ENCODE measurements at regions not wholly inside any gene's neighbourhood (a gene's known extent, or its start where the extent isn't known, plus 50 kb on each side); places are given as distances from the start of the nearest gene placed in this dataset.

- H3K4me3 Mint-ChIP-seq = no peak overlapping the region
- no peaks in the 10 kb centered on the region for H3K9me3 Mint-ChIP-seq
- no peaks in the 10 kb centered on the region for H3K36me3 Mint-ChIP-seq (ENCODE audit: insufficient read depth)
- H3K27me3 Mint-ChIP-seq (ENCODE audit: low read depth) = no peaks in the 10 kb centered on the region
- peaks cover 5% of the 10 kb centered on the region for H3K4me1 Mint-ChIP-seq (ENCODE audit: low read depth)
- no peak for DNase-seq
- ATAC-seq = no peak
Measured at GRCh38 chr11:95360377-95361075, 129.5 kb upstream of the SESN3 start.

DNA sequence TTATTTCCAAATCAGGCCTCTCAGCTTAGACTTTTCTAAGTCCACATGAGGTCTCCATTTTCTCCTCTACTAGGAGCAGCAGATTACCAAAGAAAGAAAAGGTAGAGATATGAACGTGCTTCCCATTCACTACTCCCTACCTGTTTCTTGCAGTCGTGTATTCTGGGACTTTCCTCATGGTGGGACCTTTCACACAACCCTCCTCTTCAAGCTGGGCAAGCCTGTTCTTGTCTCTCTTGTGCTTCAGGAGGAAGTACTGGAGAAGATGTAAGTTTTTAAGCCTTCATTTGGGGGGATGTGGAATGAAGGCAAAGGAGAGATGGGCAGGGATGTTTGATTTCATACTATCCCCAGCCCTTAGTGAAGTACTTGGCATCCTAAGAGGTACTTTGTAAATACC, 128.8 kb upstream of the SESN3 start:
- Mint-ChIP-seq H3K9me3 (no peaks in the 10 kb centered on the region), H3K4me3 (no peak overlapping the region), H3K36me3 (ENCODE audit: insufficient read depth) (no peaks in the 10 kb centered on the region), H3K4me1 (ENCODE audit: low read depth) (no peaks in the 10 kb centered on the region), H3K27me3 (ENCODE audit: low read depth) (no peaks in the 10 kb centered on the region)
- no peak for ATAC-seq
- no peak for DNase-seq

DNA sequence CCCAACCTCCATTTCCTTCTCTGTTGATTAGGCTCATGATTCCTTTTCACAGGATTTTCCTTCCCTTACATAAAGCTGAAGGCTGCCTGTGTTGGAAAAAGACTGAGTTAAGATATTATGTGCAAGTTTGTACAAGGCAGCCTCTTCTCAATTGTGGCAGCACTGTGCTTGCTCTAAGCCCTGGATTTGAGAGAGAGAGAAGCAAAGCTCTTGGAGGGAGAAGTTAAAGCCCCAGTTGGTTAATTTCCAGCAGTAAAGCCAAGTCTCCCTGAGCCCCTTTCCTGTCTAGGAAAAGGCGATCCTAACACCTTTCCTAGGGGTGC, 128.3 kb upstream of the SESN3 start:
- no peak overlapping the region for H3K4me3 Mint-ChIP-seq
- no peaks in the 10 kb centered on the region for H3K27me3 Mint-ChIP-seq (ENCODE audit: low read depth)
- DNase-seq = no peak

DNA sequence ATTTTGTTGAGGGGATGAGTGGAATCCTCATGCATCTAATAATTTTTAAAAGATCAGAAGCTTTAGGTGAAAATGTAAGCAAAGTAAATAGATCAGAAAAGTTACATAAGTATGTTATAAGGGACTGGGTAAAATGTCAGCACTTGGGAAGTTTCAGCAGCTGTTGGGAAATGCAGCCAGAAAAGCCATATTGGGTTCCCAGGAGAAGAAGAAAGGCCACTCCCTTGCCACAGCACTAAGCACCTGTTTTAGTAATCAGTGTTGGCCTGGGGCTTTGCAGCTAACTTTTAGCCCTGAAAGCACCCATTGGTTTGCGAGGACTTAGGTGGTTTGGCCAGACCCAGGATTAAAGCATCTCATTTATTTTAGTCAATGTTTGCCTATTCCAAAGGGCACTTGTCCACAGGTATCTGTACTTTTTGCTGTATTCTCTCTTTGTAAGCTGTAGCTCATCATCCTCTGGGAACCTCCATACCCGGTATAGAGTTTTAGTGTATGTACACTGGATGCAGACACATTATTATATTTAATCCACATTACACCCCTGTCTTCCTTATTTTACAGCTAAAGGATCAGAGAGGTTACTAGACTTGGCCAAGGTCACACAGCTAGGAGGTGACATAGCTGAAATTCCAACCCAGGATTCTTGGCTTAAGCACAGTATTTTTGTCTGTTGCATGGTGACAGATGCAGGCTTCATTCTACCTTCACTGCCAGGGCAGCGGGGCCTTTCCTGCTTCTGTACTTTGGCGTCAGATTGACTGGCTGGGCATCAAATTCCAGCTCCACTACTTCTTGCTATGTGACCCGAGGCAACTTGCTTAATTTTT, 127.7 kb upstream of the SESN3 start:
- Mint-ChIP-seq H3K36me3 (ENCODE audit: insufficient read depth) (no peaks in the 10 kb centered on the region), H3K9me3 (no peaks in the 10 kb centered on the region), H3K4me3 (no peak overlapping the region), H3K27me3 (ENCODE audit: low read depth) (no peaks in the 10 kb centered on the region), H3K4me1 (ENCODE audit: low read depth) (no peaks in the 10 kb centered on the region)
- no peak for ATAC-seq
- DNase-seq = no peak

More for the DNA sequence above, 128.3 kb upstream of the SESN3 start:
- Mint-ChIP-seq H3K4me1 (ENCODE audit: low read depth) (no peaks in the 10 kb centered on the region), H3K9me3 (no peaks in the 10 kb centered on the region), H3K36me3 (ENCODE audit: insufficient read depth) (no peaks in the 10 kb centered on the region)
- ATAC-seq = no peak

DNA sequence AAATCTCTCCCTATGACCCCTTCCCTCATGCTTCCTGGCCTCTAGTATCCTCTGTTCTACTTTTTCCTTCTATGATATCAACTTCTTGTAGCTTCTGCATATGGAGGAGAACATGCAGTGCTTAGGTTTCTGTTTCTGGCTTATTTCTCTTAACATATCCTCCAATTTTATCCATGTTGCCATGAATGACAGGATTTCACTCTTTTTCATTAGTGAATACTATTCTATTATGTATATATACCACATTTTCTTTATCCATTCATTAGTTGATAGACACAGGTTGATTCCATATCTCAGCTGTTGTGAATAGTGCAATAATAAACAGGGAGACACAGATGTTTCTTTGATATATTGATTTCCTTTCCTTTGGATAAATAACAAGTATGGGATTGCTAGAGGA, 123.3 kb upstream of the SESN3 start:
- no peak for ATAC-seq
- no peaks in the 10 kb centered on the region for H3K4me1 Mint-ChIP-seq (ENCODE audit: low read depth)
- no peaks in the 10 kb centered on the region for H3K36me3 Mint-ChIP-seq (ENCODE audit: insufficient read depth)
- DNase-seq = no peak
- H3K9me3 Mint-ChIP-seq = peaks cover 5% of the 10 kb centered on the region
- H3K4me3 Mint-ChIP-seq = no peak overlapping the region
- no peaks in the 10 kb centered on the region for H3K27me3 Mint-ChIP-seq (ENCODE audit: low read depth)

DNA sequence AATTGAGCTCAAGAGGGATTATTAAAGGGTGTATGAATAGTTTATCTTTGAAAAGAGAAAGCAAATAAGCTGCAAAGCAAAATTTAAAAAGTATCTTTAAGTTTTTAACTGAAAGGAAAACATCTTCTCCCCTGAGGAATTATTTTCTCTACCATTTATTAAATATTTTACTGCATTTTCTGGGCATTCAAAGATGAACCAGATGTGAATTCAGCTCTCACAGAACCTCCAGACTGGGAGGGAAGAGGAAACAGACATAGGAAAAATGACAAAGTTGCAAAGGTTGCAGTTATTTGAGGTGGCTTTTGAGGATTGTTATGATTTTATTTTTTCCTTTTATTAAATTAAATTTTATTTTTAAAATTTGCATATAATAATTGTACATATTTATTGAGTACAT, 122.7 kb upstream of the SESN3 start:
- Mint-ChIP-seq H3K4me1 (ENCODE audit: low read depth) (no peaks in the 10 kb centered on the region), H3K4me3 (no peak overlapping the region), H3K27me3 (ENCODE audit: low read depth) (no peaks in the 10 kb centered on the region), H3K36me3 (ENCODE audit: insufficient read depth) (no peaks in the 10 kb centered on the region), H3K9me3 (peaks cover 11% of the 10 kb centered on the region)
- ATAC-seq = no peak
- no peak for DNase-seq

GRCh38 chr11:95352733-95353346, 121.8 kb upstream of the SESN3 start:
- no peaks in the 10 kb centered on the region for H3K27me3 Mint-ChIP-seq (ENCODE audit: low read depth)
- no peak overlapping the region for H3K4me3 Mint-ChIP-seq
- DNase-seq (no peak), ATAC-seq (no peak)
- no peaks in the 10 kb centered on the region for H3K36me3 Mint-ChIP-seq (ENCODE audit: insufficient read depth)
- H3K9me3 Mint-ChIP-seq = peaks cover 17% of the 10 kb centered on the region
- no peaks in the 10 kb centered on the region for H3K4me1 Mint-ChIP-seq (ENCODE audit: low read depth)

DNA sequence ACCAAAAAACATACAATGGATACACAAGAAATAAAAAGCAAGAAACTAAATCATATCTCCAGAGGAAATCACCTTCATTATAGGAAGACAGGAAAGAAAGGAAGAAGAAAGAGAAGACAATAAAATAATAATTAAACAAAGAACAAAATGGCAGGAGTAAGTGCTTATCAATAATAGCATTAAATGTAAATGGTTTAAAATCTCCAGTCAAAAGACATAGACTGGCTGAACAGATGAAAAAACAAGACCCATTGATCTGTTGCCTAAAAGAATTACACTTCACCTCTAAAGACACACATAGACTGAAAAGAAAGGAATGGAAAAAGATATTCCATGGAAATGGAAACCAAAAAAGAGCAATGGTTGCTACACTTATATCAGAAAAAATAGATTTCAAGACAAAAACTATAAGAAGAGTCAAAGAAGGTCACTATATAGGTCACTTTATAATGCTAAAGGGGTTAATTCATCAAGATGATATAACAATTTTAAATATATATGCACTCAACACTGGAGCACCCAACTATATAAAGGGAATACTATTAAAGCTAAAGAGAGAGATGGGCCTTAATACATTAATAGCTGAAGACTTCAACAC, 118.4 kb upstream of the SESN3 start:
- no peaks in the 10 kb centered on the region for H3K36me3 Mint-ChIP-seq (ENCODE audit: insufficient read depth)
- DNase-seq (no peak), ATAC-seq (no peak)
- H3K27me3 Mint-ChIP-seq (ENCODE audit: low read depth) = no peaks in the 10 kb centered on the region
- no peak overlapping the region for H3K4me3 Mint-ChIP-seq
- peaks cover 17% of the 10 kb centered on the region for H3K9me3 Mint-ChIP-seq
- H3K4me1 Mint-ChIP-seq (ENCODE audit: low read depth) = peaks cover 9% of the 10 kb centered on the region

GRCh38 chr11:95346265-95346664, 115.3 kb upstream of the SESN3 start:
- no peaks in the 10 kb centered on the region for H3K27me3 Mint-ChIP-seq (ENCODE audit: low read depth)

GRCh38 chr11:95345651-95346050, 114.6 kb upstream of the SESN3 start:
- peak; percentile 61 to 77 for ATAC-seq
- Mint-ChIP-seq H3K4me1 (ENCODE audit: low read depth) (peaks cover 9% of the 10 kb centered on the region), H3K4me3 (no peak overlapping the region), H3K9me3 (peaks cover 17% of the 10 kb centered on the region), H3K27me3 (ENCODE audit: low read depth) (no peaks in the 10 kb centered on the region), H3K36me3 (ENCODE audit: insufficient read depth) (no peaks in the 10 kb centered on the region)
- DNase-seq = no peak

More at GRCh38 chr11:95346265-95346664, 115.3 kb upstream of the SESN3 start:
- Mint-ChIP-seq H3K36me3 (ENCODE audit: insufficient read depth) (no peaks in the 10 kb centered on the region), H3K9me3 (peaks cover 17% of the 10 kb centered on the region), H3K4me3 (no peak overlapping the region), H3K4me1 (ENCODE audit: low read depth) (peaks cover 9% of the 10 kb centered on the region)
- no peak for ATAC-seq
- DNase-seq = no peak

DNA sequence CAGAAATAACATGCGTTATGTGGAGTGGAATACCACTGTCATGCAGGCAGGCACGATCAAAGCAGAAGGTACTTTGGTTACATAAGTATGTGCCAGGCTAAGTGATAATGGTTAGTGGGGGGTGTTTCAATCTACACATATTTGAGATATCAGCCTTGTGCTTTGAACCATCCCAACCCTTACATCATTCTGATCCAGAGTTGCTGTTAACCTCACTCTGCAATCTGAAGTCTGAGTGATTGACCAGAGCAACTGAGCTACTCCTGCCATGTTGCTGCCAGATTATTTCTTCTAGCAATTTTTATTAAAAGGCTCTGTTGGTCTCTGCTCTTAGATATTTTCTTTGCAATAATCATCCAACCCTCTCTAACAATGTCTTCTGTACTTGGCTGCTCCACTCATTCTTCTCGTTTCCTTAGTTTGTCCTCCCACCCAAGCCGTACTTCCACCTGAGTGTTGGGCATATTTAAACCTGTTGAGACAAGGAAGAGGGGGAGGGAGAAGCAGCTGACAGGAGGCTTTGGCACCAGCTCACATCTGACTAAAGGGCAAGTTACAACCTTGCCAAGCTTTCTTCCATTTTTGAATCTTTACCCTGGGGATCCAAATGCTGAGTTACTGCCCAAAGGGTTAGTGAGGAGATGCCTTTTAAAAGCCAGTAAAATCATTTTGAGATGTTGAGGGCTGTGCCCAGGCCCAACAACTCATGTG, 114.1 kb upstream of the SESN3 start:
- H3K4me3 Mint-ChIP-seq = no peak overlapping the region
- DNase-seq = no peak
- H3K4me1 Mint-ChIP-seq (ENCODE audit: low read depth) = peaks cover 9% of the 10 kb centered on the region
- H3K27me3 Mint-ChIP-seq (ENCODE audit: low read depth) = no peaks in the 10 kb centered on the region
- no peaks in the 10 kb centered on the region for H3K36me3 Mint-ChIP-seq (ENCODE audit: insufficient read depth)
- H3K9me3 Mint-ChIP-seq = peaks cover 17% of the 10 kb centered on the region
- ATAC-seq = no peak

GRCh38 chr11:95341221-95341620, 110.2 kb upstream of the SESN3 start:
- Mint-ChIP-seq H3K9me3 (no peaks in the 10 kb centered on the region), H3K27me3 (ENCODE audit: low read depth) (no peaks in the 10 kb centered on the region), H3K4me3 (no peak overlapping the region), H3K36me3 (ENCODE audit: insufficient read depth) (no peaks in the 10 kb centered on the region), H3K4me1 (ENCODE audit: low read depth) (peaks cover 11% of the 10 kb centered on the region)
- ATAC-seq (no peak), DNase-seq (no peak)

DNA sequence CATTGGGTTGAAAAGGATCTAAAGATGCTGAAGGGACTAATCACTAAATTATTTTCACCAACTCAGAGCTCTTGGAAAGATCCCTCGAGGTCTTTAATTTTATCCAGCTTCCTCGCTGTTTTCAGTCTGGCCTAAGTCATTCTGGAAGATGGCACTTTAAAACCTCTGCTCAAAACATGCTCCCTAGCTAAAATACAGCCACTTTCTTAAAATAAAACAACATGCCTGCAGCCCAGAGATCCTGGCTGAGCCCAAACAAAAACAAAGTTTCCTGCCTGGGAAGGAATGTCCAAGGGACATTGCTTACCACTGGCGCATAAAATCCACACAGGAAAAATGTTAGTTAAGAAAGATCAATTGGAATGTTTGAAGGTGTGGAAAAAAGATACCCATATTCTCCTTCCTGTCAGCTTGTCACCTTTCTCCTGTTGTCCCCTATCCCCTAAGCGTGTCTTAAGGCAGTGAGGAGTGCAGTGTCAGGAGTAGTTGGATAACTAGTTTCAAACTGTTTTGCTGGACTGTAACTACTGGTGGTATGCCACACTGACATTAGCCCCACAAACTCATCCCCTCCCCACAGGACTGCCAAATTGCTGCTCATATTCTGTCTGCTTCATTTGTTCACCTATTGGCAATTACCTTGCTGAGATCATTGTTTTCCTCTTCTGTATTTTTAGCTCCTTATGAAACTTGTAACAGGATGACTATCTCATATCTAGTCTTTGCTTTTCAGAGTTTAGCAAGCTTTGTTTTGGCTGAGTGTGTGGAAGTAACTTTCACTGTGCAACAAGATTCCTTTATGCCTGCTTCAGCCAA, 108.3 kb upstream of the SESN3 start:
- Mint-ChIP-seq H3K4me1 (ENCODE audit: low read depth) (peaks cover 8% of the 10 kb centered on the region), H3K4me3 (no peak overlapping the region), H3K36me3 (ENCODE audit: insufficient read depth) (no peaks in the 10 kb centered on the region), H3K27me3 (ENCODE audit: low read depth) (no peaks in the 10 kb centered on the region), H3K9me3 (no peaks in the 10 kb centered on the region)
- DNase-seq (no peak), ATAC-seq (peak in 1 of 2 donors; percentile 10)

Measured in activated T-cell treated with anti-CD3 and anti-CD28 coated beads, Interleukin-2, amount 50 U/mL, for 4 hours (primary cell).